Spleen (tissue), 11 donors: ENCODE measurements at regions not wholly inside any gene's neighbourhood (a gene's known extent, or its start where the extent isn't known, plus 50 kb on each side); places are given as distances from the start of the nearest gene placed in this dataset.

Experiments
- DNase-seq: peaks from one replicate; pipeline ENCODE4 v3.0.0-alpha.2; 2020
- H3K27ac ChIP-seq, 8 donors: fragments of 200-600 bp; sonication (generic) in 7 of 8; 1 replicate in 4 of 8; 2 replicates in 4 of 8; pipeline versions ENCODE4 v1.5.0 to v1.8.0; 2016 to 2021; ENCODE audit warnings: inconsistent platforms in 4 of 8, mild to moderate bottlenecking in 4 of 8, moderate library complexity in 1 of 8
- H3K27me3 ChIP-seq, 7 donors: fragments of 200-600 bp; sonication (generic) in 6 of 7; replicated peaks in 1 of 7; 1 replicate in 4 of 7; 2 replicates in 3 of 7; pipeline versions ENCODE4 v1.5.0 to v1.8.0; 2016 to 2021; ENCODE audit warnings: inconsistent platforms in 3 of 7, mild to moderate bottlenecking in 1 of 7
- H3K36me3 ChIP-seq, 6 donors: fragments of 200-600 bp; sonication (generic) in 5 of 6; 1 replicate in 4 of 6; 2 replicates in 2 of 6; pipeline versions ENCODE4 v1.5.0 to v1.8.0; 2016 to 2021; ENCODE audit warnings: inconsistent platforms in 2 of 6
- H3K4me1 ChIP-seq, 6 donors: fragments of 200-600 bp; sonication (generic) in 5 of 6; 1 replicate in 3 of 6; 2 replicates in 3 of 6; pipeline versions ENCODE4 v1.5.0 to v1.8.0; 2016 to 2021; ENCODE audit warnings: inconsistent platforms in 3 of 6
- H3K4me3 ChIP-seq, 8 donors: fragments of 200-600 bp; sonication (generic) in 7 of 8; 1 replicate in 4 of 8; 2 replicates in 4 of 8; pipeline versions ENCODE4 v1.5.0 to v1.8.0; 2016 to 2021; ENCODE audit warnings: inconsistent platforms in 4 of 8, mild to moderate bottlenecking in 4 of 8, moderate library complexity in 2 of 8
- H3K9me3 ChIP-seq, 8 donors: fragments of 200-600 bp; sonication (generic) in 7 of 8; 1 replicate in 4 of 8; 2 replicates in 4 of 8; pipeline versions ENCODE4 v1.5.0 to v1.8.0; 2016 to 2021; ENCODE audit warnings: inconsistent platforms in 4 of 8
- CTCF ChIP-seq, 11 experiments: fragments of 200-600 bp in 7 of 11; fragments of 450-650 bp in 4 of 11; sonication (generic) in 4 of 11; IDR thresholded peaks in 8 of 11; conservative IDR thresholded peaks in 3 of 11; 1 replicate in 7 of 11; 2 replicates in 4 of 11; pipeline versions ENCODE4 v1.4.0 to v1.8.0; 2016 to 2021; ENCODE audit warnings: antibody characterized with exemption in 11 of 11, inconsistent platforms in 4 of 11, mild to moderate bottlenecking in 1 of 11
- POLR2A ChIP-seq, 3 donors: fragments of 450-650 bp; IDR thresholded peaks; one replicate each; pipeline ENCODE4 v1.5.1; 2017; ENCODE audit warnings: antibody characterized with exemption in 3 of 3, mild to moderate bottlenecking in 1 of 3
- POLR2AphosphoS5 ChIP-seq, 3 donors: sonication (generic); formaldehyde crosslinking; IDR thresholded peaks; one replicate each; pipeline ENCODE4 v1.5.1; 2017; ENCODE audit warnings: antibody characterized with exemption in 3 of 3
- WGBS, 5 donors: extraction: QIAGEN DNeasy Blood & Tissue Kit in 3 of 5; methylation state at CpG; one replicate each; pipeline versions ENCODE4 v1.1.5 to v1.1.7; 2013 to 2018; 5-methylcytosine and 5-hydroxymethylcytosine counted together
- intact Hi-C: fragments of 100-400 bp; cut with DNase I; formaldehyde crosslinking; loops from one replicate; pipeline ENCODE4 v1.15.0; 2023; ENCODE audit warnings: low total_unique reads
- donor health status: healthy with polysubstance abuse.
- donor health status: DM: no; HTN: no; CAD: no; lungs with moderate emphysema.
- donor health status: DM: no; HTN: no; CAD: no.
- donor health status: Bipolar disorder and iron deficiency.
- donor health status: healthy.
- donor health status: DM: no; HTN: no; CAD: no.
- donor health status: DM: yes; HTN: yes; CAD: no.

- intact Hi-C loops: no loop called here
- DNase-seq: no peak
- H3K4me3 ChIP-seq: no peak overlapping the region
- no peaks in the 10 kb centered on the region for H3K9me3 ChIP-seq
- TF ChIP-seq CTCF (IDR thresholded peaks at IDR 0.05 in 8 of 11, conservative IDR thresholded peaks at IDR 0.05 in 3 of 11): no peak
- TF ChIP-seq POLR2AphosphoS5 (IDR thresholded peaks at IDR 0.05): no peak
- no peak for TF ChIP-seq POLR2A (IDR thresholded peaks at IDR 0.05)
- 52 to 67% (median 66%) methylated on average over 2 of the region's 2 CpGs for whole genome bisulfite sequencing, 5 donors
- no peak overlapping the region for H3K27ac ChIP-seq
- no peaks in the 10 kb centered on the region for H3K27me3 ChIP-seq
- no peaks in the 10 kb centered on the region for H3K36me3 ChIP-seq
- H3K4me1 ChIP-seq: no peaks in the 10 kb centered on the region
These were observed 585.8 kb upstream of the CHAC2 start for GRCh38 chr2:53181759-53182158.

GRCh38 chr2:53177327-53177726, 590.3 kb upstream of the CHAC2 start:
- H3K4me3 ChIP-seq: no peak overlapping the region
- 38 to 76% (median 66%) methylated on average over 1 of the region's 1 CpG for WGBS, 5 donors
- no peak for DNase-seq
- H3K9me3 ChIP-seq: no peaks in the 10 kb centered on the region
- H3K27me3 ChIP-seq: no peaks in the 10 kb centered on the region
- no peaks in the 10 kb centered on the region for H3K36me3 ChIP-seq
- H3K27ac ChIP-seq: no peak overlapping the region
- no peak for TF ChIP-seq POLR2A (IDR thresholded peaks at IDR 0.05)
- TF ChIP-seq CTCF (IDR thresholded peaks at IDR 0.05 in 8 of 11, conservative IDR thresholded peaks at IDR 0.05 in 3 of 11): no peak
- no peak for TF ChIP-seq POLR2AphosphoS5 (IDR thresholded peaks at IDR 0.05)
- intact Hi-C loops: no loop called here
- no peaks in the 10 kb centered on the region for H3K4me1 ChIP-seq

- 84 to 90% (median 84%) methylated on average over 1 of the region's 1 CpG for WGBS, 5 donors
- no peak for DNase-seq
- intact Hi-C loops: no loop called here
- Histone ChIP-seq H3K36me3 (no peaks in the 10 kb centered on the region), H3K27ac (no peak overlapping the region), H3K9me3 (no peaks in the 10 kb centered on the region), H3K4me3 (no peak overlapping the region), H3K27me3 (no peaks in the 10 kb centered on the region), H3K4me1 (no peaks in the 10 kb centered on the region)
- TF ChIP-seq CTCF (IDR thresholded peaks at IDR 0.05 in 8 of 11, conservative IDR thresholded peaks at IDR 0.05 in 3 of 11) (no peak), POLR2A (IDR thresholded peaks at IDR 0.05) (no peak), POLR2AphosphoS5 (IDR thresholded peaks at IDR 0.05) (no peak)
These were observed 593.1 kb upstream of the CHAC2 start for GRCh38 chr2:53174539-53174938.

- no peaks in the 10 kb centered on the region for H3K9me3 ChIP-seq
- H3K27ac ChIP-seq: no peak overlapping the region
- H3K4me1 ChIP-seq: no peaks in the 10 kb centered on the region
- no peaks in the 10 kb centered on the region for H3K36me3 ChIP-seq
- H3K4me3 ChIP-seq: no peak overlapping the region
- DNase-seq: no peak
- intact Hi-C loops: no loop called here
- 69 to 76% (median 71%) methylated on average over 7 of the region's 7 CpGs for WGBS, 5 donors
- no peaks in the 10 kb centered on the region for H3K27me3 ChIP-seq
- TF ChIP-seq CTCF (IDR thresholded peaks at IDR 0.05 in 8 of 11, conservative IDR thresholded peaks at IDR 0.05 in 3 of 11): no peak
- TF ChIP-seq POLR2AphosphoS5 (IDR thresholded peaks at IDR 0.05): no peak
- no peak for TF ChIP-seq POLR2A (IDR thresholded peaks at IDR 0.05)
These were observed 593.7 kb upstream of the CHAC2 start for GRCh38 chr2:53173698-53174455.
